ENCODE measurements at regions not wholly inside any gene's neighbourhood (a gene's known extent, or its start where the extent isn't known, plus 50 kb on each side); places are given as distances from the start of the nearest gene placed in this dataset.

DNA sequence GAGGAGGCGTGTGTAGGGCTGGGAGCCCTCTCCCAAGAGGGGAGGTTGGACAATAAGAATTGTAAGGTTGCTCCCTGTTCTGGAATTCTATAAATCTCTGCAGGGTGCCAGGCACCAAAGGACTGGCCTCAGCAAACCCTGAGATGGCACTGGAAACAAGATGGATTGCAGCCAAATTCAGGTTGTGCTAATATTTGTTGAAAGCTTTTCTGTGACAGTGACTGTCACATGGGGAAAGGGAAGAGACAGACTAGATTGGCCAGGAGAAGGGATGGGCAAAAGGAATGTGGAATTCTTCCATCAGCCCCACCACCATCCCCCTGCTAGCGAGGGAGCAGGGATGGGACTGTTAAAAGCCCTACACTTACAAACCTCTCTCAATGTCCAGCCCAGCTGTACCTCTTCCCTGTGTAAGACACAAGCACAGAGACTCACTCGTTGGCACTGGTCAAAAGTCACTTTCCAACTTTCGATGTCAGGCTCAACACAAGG is 62.4 kb downstream of the SOX9 start:
- no peak for ATAC-seq
- intact Hi-C loops (cut with micrococcal nuclease) = no loop called here
- H3K36me3 Mint-ChIP-seq (ENCODE audit: low read depth) = no peaks in the 10 kb centered on the region
- no peaks in the 10 kb centered on the region for H3K27me3 Mint-ChIP-seq
- peaks cover 3% of the 10 kb centered on the region for H3K9me3 Mint-ChIP-seq
- H3K27ac Mint-ChIP-seq = no peak overlapping the region
- TF ChIP-seq, protein P1, sequence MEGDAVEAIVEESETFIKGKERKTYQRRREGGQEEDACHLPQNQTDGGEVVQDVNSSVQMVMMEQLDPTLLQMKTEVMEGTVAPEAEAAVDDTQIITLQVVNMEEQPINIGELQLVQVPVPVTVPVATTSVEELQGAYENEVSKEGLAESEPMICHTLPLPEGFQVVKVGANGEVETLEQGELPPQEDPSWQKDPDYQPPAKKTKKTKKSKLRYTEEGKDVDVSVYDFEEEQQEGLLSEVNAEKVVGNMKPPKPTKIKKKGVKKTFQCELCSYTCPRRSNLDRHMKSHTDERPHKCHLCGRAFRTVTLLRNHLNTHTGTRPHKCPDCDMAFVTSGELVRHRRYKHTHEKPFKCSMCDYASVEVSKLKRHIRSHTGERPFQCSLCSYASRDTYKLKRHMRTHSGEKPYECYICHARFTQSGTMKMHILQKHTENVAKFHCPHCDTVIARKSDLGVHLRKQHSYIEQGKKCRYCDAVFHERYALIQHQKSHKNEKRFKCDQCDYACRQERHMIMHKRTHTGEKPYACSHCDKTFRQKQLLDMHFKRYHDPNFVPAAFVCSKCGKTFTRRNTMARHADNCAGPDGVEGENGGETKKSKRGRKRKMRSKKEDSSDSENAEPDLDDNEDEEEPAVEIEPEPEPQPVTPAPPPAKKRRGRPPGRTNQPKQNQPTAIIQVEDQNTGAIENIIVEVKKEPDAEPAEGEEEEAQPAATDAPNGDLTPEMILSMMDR (IDR thresholded peaks at IDR 0.05) = no peak
- ChIA-PET CTCF (no interaction called here), POLR2A (no interaction called here)
- H3K4me3 Mint-ChIP-seq = no peak overlapping the region
- DNase-seq = no peak
- no peaks in the 10 kb centered on the region for H3K4me1 Mint-ChIP-seq (ENCODE audit: low read depth)

DNA sequence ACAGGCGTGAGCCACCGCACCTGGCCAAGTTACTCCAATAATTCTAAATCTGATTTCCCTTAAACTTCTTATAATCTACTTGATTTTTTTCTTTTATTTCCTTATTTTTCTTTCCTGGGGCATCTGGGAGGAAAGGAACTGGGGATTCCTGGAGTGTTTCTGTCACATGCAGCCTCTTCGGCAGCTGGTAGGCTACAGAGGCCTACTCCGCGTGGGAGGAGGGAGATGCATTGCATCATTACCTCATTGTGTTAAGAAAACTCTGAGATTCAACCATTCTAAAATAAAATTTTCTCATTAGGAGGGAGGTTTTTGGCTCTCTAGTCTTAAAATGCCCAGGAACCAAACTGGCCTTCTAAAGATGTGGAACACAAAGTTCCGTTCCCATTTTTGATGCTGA is 64.0 kb downstream of the SOX9 start:
- Mint-ChIP-seq H3K4me3 (no peak overlapping the region), H3K4me1 (ENCODE audit: low read depth) (no peaks in the 10 kb centered on the region), H3K9me3 (peaks cover 3% of the 10 kb centered on the region), H3K27me3 (no peaks in the 10 kb centered on the region), H3K36me3 (ENCODE audit: low read depth) (no peaks in the 10 kb centered on the region), H3K27ac (no peak overlapping the region)
- ChIA-PET POLR2A (no interaction called here), CTCF (no interaction called here)
- intact Hi-C loops (cut with micrococcal nuclease) = no loop called here
- no peak for ATAC-seq
- DNase-seq = no peak
- TF ChIP-seq, protein P1 (IDR thresholded peaks at IDR 0.05) = no peak

DNA sequence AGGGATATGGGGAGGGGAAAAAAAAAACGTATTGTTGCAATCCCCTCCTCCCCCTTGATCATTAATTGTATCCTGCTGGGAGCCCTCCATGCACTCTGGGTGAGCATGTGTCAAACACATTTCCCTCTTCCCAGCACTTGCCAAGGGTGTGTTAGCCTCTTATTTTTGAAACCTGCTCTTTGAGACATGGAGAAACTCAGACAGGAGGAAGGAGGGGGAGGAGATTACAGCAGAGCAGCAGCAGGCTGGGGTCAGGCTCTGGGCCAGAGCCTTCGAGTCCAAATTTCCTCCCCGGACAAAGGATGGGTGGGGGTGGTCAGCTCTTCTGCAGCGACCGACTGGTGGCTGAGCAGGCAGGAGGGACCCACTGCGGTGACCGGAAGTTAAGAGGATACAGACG is 64.7 kb downstream of the SOX9 start:
- CTCF ChIA-PET = no interaction called here
- peaks cover 4% of the 10 kb centered on the region for H3K9me3 Mint-ChIP-seq
- POLR2A ChIA-PET = no interaction called here
- H3K4me3 Mint-ChIP-seq = no peak overlapping the region
- H3K27ac Mint-ChIP-seq = no peak overlapping the region
- intact Hi-C loops (cut with micrococcal nuclease) = no loop called here
- TF ChIP-seq, protein P1 (IDR thresholded peaks at IDR 0.05) = no peak
- DNase-seq (no peak), ATAC-seq (no peak)
- H3K27me3 Mint-ChIP-seq = no peaks in the 10 kb centered on the region
- H3K36me3 Mint-ChIP-seq (ENCODE audit: low read depth) = no peaks in the 10 kb centered on the region
- no peaks in the 10 kb centered on the region for H3K4me1 Mint-ChIP-seq (ENCODE audit: low read depth)

DNA sequence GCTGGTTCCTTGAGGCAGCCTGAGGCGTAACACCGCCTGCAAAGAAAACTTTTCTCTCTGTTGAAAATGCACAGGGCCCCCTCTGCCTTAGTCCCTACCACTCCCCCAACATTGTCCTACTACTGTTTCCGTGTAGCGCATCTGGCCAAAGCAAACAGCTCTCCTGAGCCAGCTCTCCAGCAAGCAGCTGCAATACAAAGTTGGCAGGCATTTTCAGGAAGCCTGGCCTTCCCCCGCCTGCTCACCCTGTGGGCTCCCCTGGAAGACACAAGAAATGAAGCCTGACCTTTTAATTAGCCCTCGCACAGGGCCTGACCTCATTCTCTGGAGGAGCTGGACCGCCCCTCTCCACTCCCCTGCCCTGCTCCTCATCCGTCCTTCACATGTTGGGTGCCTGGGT is 66.7 kb downstream of the SOX9 start:
- ChIA-PET CTCF (no interaction called here), POLR2A (no interaction called here)
- H3K27ac Mint-ChIP-seq = no peak overlapping the region
- ATAC-seq (no peak), DNase-seq (no peak)
- intact Hi-C loops (cut with micrococcal nuclease) = no loop called here
- H3K36me3 Mint-ChIP-seq (ENCODE audit: low read depth) = no peaks in the 10 kb centered on the region
- H3K4me3 Mint-ChIP-seq = no peak overlapping the region
- peaks cover 4% of the 10 kb centered on the region for H3K9me3 Mint-ChIP-seq
- no peaks in the 10 kb centered on the region for H3K27me3 Mint-ChIP-seq
- TF ChIP-seq, protein P1 (IDR thresholded peaks at IDR 0.05) = no peak
- H3K4me1 Mint-ChIP-seq (ENCODE audit: low read depth) = no peaks in the 10 kb centered on the region

DNA sequence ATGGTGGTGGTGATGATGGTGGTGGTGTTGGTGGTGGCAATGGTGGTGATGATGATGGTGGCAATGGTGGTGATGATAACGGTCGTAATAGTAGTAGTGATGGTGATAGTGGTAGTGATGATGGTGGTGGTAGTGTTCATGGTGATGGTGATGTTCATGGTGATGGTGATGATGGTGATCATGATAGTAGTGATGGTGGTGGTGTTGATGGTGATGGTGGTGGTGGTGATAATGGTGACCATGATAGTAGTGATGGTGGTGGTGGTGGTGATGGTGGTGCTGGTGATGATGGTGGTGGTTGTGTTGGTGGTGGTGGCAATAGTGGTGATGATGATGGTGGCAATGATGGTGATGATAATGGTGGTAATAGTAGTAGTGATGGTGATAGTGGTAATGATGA is 68.0 kb downstream of the SOX9 start:
- ATAC-seq (no peak), DNase-seq (no peak)
- Mint-ChIP-seq H3K9me3 (peaks cover 4% of the 10 kb centered on the region), H3K4me3 (no peak overlapping the region), H3K27me3 (no peaks in the 10 kb centered on the region), H3K4me1 (ENCODE audit: low read depth) (no peaks in the 10 kb centered on the region), H3K27ac (no peak overlapping the region), H3K36me3 (ENCODE audit: low read depth) (no peaks in the 10 kb centered on the region)
- ChIA-PET CTCF (no interaction called here), POLR2A (no interaction called here)
- TF ChIP-seq, protein P1 (IDR thresholded peaks at IDR 0.05) = no peak
- intact Hi-C loops (cut with micrococcal nuclease) = no loop called here

Data from activated CD8-positive, alpha-beta T cell treated with anti-CD3 and anti-CD28 coated beads for 36 hours (primary cell).